WERI-Rb-1 (cell line): ENCODE measurements at regions not wholly inside any gene's neighbourhood (a gene's known extent, or its start where the extent isn't known, plus 50 kb on each side); places are given as distances from the start of the nearest gene placed in this dataset.

Experiments used
- DNase-seq: peaks from one replicate; pipeline ENCODE4 v3.0.0-alpha.2; 2020
- H3K27ac ChIP-seq: fragments of 250-450 bp; sonication (Bioruptor Pico); 2 replicates; pipeline ENCODE4 v1.5.1; 2020; ENCODE audit warnings: mild to moderate bottlenecking, moderate library complexity
- H3K27me3 ChIP-seq: fragments of 250-450 bp; sonication (Bioruptor Pico); 2 replicates; pipeline ENCODE4 v1.5.1; 2021; ENCODE audit warnings: mild to moderate bottlenecking, low read depth, moderate library complexity; ENCODE audit not compliant: insufficient read depth, severe bottlenecking
- H3K36me3 ChIP-seq: fragments of 250-450 bp; sonication (Bioruptor Pico); 2 replicates; pipeline ENCODE4 v1.5.1; 2020; ENCODE audit warnings: mild to moderate bottlenecking, moderate library complexity
- H3K4me3 ChIP-seq: 2 replicates; pipeline ENCODE4 v1.5.1; 2011; ENCODE audit warnings: low read depth, mild to moderate bottlenecking, control low read depth, low read length
- H3K9me3 ChIP-seq: fragments of 250-450 bp; sonication (Bioruptor Pico); 2 replicates; pipeline ENCODE4 v1.5.1; 2021; ENCODE audit warnings: mild to moderate bottlenecking, moderate library complexity; ENCODE audit not compliant: severe bottlenecking
- TF ChIP-seq, protein P1 (sequence below): IDR thresholded peaks from 2 replicates; pipeline ENCODE4 v1.5.1; 2011; ENCODE audit warnings: low read depth, mild to moderate bottlenecking, control low read depth, inconsistent platforms, low read length

DNA sequence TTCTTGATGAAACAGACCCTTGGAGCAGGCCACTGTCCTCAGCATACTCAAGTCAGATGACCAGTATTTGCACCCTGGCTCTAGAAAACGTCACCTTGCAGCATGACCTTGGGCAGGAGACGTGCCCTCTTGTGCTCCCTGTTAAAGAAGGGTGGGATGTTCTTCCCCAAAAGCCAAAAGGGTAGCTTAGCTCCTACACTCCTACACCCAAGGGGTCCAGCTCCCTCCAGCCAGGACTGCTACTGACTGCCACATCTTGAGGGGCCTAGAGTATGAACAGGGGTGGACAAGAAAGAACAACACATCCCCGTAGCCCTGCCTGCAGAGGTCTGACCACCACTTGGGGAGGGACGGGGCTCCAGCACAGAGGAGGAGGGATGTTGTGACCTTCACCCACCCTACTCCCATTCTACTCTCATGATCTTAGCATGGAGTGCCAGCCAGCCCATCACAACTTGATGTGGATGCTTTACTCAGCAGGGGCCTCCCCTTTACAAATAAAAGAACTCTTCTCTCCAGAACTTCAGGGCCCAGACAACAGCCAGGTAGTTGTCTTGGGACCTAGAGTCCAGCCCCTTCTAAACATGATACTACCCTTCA is 165.3 kb upstream of the ZMIZ1 start:
- TF ChIP-seq, protein P1, sequence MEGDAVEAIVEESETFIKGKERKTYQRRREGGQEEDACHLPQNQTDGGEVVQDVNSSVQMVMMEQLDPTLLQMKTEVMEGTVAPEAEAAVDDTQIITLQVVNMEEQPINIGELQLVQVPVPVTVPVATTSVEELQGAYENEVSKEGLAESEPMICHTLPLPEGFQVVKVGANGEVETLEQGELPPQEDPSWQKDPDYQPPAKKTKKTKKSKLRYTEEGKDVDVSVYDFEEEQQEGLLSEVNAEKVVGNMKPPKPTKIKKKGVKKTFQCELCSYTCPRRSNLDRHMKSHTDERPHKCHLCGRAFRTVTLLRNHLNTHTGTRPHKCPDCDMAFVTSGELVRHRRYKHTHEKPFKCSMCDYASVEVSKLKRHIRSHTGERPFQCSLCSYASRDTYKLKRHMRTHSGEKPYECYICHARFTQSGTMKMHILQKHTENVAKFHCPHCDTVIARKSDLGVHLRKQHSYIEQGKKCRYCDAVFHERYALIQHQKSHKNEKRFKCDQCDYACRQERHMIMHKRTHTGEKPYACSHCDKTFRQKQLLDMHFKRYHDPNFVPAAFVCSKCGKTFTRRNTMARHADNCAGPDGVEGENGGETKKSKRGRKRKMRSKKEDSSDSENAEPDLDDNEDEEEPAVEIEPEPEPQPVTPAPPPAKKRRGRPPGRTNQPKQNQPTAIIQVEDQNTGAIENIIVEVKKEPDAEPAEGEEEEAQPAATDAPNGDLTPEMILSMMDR: no peak
- Histone ChIP-seq H3K9me3 (no peaks in the 10 kb centered on the region), H3K36me3 (no peaks in the 10 kb centered on the region), H3K4me3 (no peak overlapping the region), H3K27me3 (no peaks in the 10 kb centered on the region), H3K27ac (peak overlapping the region; percentile 51; the same call in 1 of the 2 replicates)
- DNase-seq: no peak

DNA sequence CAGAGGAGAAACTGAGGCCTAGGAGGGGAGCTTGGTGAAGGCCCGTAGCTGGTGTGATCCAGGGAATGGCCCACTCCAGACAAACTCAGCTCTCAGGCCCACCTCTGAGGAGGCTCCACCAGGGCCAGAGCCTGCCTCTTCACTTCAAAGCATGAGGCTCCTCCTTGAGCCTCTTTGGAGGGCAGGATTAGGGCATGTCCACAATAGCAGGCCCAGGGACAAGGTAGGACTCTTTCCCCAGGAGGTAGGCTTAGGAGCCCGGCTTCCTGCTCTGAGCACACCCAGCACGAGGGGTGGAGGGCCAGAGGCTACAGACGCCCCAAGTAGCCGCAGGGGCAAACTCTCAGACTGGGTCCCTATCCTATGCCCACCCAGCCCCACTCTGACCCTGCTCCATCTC is 164.6 kb upstream of the ZMIZ1 start:
- DNase-seq: peak; percentile 51
- H3K27me3 ChIP-seq: no peaks in the 10 kb centered on the region
- H3K9me3 ChIP-seq: no peaks in the 10 kb centered on the region
- TF ChIP-seq, protein P1: no peak
- peak overlapping the region; percentile 51 for H3K27ac ChIP-seq
- no peak overlapping the region for H3K4me3 ChIP-seq
- no peaks in the 10 kb centered on the region for H3K36me3 ChIP-seq

DNA sequence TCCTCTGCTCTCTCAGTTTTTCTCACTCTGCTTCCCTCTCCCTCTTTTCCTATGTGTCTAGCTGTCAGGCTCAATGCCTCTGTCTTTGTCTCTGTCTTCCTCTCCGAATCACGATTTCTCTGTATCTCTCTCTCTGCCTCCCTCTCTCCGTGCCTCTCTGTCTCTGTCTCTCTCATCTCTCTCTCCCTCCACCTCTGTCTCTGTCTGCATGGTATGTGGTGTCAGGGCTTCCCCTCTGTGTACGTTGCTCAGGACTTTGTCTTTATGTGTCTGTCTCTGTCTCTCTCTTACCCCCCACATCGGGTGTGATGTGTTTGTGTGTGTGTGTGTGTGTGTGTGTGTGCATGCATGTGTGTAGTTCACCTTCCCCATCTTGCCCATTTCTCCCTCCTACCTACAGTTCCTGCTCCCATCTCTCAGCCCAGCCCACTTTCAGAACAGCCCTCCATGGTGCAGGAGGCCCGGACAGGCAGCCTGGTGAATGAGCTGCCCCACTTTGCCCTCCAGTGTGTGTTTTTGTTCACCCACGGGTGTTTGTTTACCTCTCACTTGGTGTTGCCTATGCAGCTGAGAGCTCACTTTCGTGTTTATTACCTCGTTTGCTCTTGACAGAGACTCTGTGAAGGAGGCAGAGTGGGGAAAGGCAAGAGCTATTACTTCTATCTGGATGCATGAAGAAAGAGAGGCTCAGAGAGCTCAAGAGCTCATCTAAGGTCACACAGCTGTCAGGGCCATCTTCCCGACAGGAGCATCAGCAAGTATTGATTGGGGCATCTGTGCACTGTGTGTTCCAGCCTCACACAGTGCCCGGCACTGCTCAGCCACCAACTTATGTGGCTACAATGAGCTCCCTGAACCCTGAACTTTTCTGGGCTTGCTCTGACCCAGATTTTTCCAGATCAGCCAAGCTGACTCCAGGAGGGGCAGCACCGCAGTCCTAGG is 163.5 kb upstream of the ZMIZ1 start:
- Histone ChIP-seq H3K4me3 (no peak overlapping the region), H3K36me3 (no peaks in the 10 kb centered on the region), H3K27me3 (no peaks in the 10 kb centered on the region), H3K27ac (peak overlapping the region; percentile 43), H3K9me3 (no peaks in the 10 kb centered on the region)
- DNase-seq: peak; percentile 61
- TF ChIP-seq, protein P1: no peak

DNA sequence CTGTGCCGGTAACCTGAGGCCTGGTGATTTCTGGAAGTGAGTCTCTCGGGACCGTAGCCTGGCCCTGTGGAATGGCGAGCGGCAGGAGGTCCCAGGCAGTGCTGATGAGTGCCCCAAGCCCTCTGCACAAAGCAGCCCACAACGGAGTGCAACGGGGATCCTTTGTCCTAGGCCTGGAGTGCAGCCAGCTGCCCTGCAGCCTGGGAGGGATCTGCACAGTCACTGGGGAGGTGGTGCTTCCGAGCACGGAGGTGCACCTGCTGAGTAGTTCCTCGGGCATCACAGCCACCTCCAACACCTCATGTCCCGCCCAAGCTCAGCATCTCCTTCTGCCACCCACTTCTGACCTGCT is 162.8 kb upstream of the ZMIZ1 start:
- TF ChIP-seq, protein P1: no peak
- no peaks in the 10 kb centered on the region for H3K9me3 ChIP-seq
- H3K36me3 ChIP-seq: no peaks in the 10 kb centered on the region
- no peaks in the 10 kb centered on the region for H3K27me3 ChIP-seq
- no peak for DNase-seq
- peak overlapping the region; percentile 43 for H3K27ac ChIP-seq
- H3K4me3 ChIP-seq: no peak overlapping the region

DNA sequence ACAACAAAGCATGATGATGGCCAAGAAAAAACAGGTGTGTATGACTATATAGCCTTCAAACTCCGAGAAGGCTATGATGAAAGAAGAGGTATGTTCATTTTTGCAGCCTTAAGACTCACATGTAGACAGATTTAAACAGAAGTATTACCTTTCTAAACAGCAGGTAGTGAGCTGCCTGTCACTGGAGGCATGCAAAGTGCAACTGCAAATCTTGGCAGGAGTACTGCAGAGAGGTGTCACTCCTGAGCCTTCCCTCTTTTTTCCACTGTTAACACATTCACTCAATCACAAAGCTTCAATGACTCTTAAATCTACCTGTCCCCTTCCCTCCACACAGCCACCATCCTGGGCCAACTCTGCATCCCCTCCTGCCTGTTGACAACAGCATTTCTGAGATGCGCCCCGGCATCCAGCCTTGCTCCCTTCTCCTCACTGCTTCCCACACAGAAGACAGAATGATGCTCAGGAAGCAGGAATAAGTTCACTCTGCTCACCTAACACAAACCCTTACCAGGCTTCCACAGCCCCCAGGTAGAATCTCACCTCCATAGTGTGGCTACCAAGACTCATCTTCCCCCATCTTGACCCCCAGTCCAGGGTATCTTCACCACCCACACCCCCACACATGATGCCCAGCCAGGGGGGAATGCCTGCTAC is 161.9 kb upstream of the ZMIZ1 start:
- no peak for DNase-seq
- no peaks in the 10 kb centered on the region for H3K9me3 ChIP-seq
- H3K36me3 ChIP-seq: no peaks in the 10 kb centered on the region
- no peak overlapping the region for H3K27ac ChIP-seq
- no peak overlapping the region for H3K4me3 ChIP-seq
- no peaks in the 10 kb centered on the region for H3K27me3 ChIP-seq
- TF ChIP-seq, protein P1: no peak
